ENCODE measurements at regions not wholly inside any gene's neighbourhood (a gene's known extent, or its start where the extent isn't known, plus 50 kb on each side); places are given as distances from the start of the nearest gene placed in this dataset.

DNA sequence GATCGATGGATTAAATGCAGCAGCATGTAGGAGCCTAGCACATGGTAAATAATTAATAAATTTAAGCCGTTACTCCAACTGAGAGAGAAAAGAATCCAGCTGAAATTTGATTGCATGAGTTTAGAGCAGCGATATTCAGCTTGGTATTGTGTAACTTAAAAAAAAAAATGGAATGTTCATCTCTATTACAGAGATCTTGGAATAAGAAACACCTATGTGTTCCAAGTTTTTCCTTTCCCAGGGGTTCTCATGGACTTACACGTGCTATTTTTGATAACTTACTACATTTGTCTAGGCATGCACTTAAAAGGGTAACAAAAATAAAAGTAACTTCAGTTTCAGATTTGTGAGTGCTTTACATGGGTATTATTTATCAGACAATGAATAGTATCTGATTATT, 122.8 kb downstream of the RASSF9 start:
- H3K27ac Mint-ChIP-seq: no peak overlapping the region
- ATAC-seq: no peak

DNA sequence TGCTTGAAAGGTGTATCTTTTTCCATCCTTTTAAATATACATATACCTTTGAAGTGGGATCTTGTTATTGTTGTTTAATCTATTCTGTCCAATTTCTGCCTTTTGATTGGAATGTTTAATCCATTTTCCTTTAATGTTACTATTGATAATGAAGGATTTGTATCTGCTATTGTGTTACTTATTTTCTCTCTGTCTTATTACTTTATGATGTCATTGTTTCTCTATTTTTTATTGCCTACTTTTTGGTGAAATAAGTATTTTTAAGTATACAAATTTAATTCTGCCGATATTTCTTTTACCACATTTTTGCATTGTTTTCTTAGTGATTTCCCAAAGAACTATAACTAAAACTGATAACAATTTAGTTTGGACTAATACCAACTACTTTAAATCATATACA, 121.8 kb downstream of the RASSF9 start:
- Mint-ChIP-seq H3K36me3 (ENCODE audit: low read depth) (no peaks in the 10 kb centered on the region), H3K27ac (no peak overlapping the region), H3K27me3 (no peaks in the 10 kb centered on the region), H3K4me1 (no peaks in the 10 kb centered on the region), H3K4me3 (no peak overlapping the region)
- no peak for DNase-seq
- H3K9me3 ChIP-seq (ENCODE audit: control insufficient read depth, low read length, poor library complexity, severe bottlenecking): no peaks in the 10 kb centered on the region
- no peak for ATAC-seq

More for the DNA sequence above, 122.8 kb downstream of the RASSF9 start:
- Mint-ChIP-seq H3K36me3 (ENCODE audit: low read depth) (no peaks in the 10 kb centered on the region), H3K27me3 (no peaks in the 10 kb centered on the region), H3K4me1 (no peaks in the 10 kb centered on the region), H3K4me3 (no peak overlapping the region)
- H3K9me3 ChIP-seq (ENCODE audit: control insufficient read depth, low read length, poor library complexity, severe bottlenecking): no peaks in the 10 kb centered on the region
- no peak for DNase-seq

DNA sequence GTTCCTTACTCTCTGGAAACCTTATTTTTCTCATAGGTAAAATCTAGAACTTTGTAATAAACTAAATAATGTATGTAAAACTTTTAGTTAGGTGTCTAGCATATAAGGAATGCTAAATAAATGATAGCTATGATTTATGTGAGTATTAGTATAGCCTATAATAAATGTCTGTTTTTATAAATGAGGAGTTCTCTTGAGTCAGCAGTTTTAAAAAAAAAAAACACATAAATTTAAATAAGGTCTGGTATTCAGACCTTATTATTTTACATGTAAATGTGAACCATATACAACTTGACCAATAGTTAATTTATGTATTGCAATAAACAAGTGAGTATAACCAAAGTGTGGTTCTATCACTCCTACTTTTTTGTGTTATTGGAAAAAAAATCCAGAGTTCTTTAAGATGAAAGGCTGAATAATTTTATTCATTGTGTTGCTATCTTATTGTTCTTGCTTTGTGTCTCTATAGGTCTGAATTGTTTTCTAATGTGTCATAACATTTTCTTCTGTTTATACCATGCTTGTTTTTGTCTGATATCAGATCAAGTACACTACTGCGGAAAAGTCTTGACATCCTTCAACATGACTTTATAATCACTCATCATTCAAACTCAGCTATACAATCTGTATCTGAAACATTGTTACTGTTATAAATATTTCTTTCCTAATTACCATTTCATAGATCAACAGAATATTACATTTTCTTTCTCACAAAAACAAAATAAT, 115.7 kb downstream of the RASSF9 start:
- Mint-ChIP-seq H3K27me3 (no peaks in the 10 kb centered on the region), H3K36me3 (ENCODE audit: low read depth) (no peaks in the 10 kb centered on the region), H3K4me1 (no peaks in the 10 kb centered on the region), H3K27ac (no peak overlapping the region), H3K4me3 (no peak overlapping the region)
- ATAC-seq (no peak), DNase-seq (no peak)
- H3K9me3 ChIP-seq (ENCODE audit: control insufficient read depth, low read length, poor library complexity, severe bottlenecking): no peaks in the 10 kb centered on the region

DNA sequence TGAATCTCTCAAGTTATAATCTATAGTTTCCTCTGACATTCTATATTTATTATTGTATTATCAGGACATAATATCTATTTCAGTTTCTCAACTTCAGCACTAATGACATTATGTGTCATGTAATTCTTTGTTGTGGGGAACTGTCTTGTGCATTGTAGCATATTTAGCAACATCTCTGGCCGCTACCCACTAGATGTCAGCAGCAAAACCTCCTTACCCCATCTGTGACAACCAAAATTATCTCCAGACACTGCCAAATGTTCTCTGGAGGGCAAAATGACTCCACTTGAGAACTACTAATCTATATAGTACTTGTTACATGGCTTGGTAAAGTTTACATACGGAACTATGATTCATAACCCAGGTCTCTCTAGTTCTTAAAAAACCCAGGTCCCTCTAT, 110.2 kb downstream of the RASSF9 start:
- no peaks in the 10 kb centered on the region for H3K4me1 Mint-ChIP-seq
- H3K27ac Mint-ChIP-seq: no peak overlapping the region
- no peaks in the 10 kb centered on the region for H3K9me3 ChIP-seq (ENCODE audit: control insufficient read depth, low read length, poor library complexity, severe bottlenecking)
- H3K27me3 Mint-ChIP-seq: no peaks in the 10 kb centered on the region
- no peak overlapping the region for H3K4me3 Mint-ChIP-seq
- ATAC-seq (no peak), DNase-seq (no peak)
- H3K36me3 Mint-ChIP-seq (ENCODE audit: low read depth): no peaks in the 10 kb centered on the region

DNA sequence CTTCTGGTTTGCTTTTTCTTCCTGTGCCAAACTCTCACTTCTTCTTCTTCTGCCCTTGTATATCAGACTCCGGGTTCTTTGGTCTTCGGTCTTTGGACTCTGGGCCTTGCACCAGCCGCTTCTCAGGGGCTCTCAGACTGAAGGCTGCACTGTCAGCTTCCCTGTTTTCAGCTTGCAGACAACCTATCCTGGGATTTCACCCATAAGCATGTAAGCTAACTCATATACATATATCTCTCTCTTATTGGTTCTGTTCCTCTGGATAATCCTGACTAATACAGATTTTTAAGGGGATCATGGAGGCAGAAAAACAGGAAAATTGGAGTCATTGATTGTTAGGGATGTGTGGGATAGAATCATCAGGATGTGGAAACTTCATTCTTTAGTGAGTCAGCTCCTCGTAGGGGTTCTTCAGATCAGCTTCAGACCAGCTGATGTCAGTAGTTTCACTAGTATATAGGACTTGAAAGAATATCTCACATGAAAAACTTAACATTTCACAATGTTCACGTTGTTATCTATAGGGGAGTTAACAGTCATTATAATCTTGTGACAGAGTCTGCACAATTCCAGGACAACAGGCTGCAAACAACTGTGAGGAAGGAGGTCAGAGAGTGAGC, 102.9 kb downstream of the RASSF9 start:
- Mint-ChIP-seq H3K4me3 (no peak overlapping the region), H3K27me3 (no peaks in the 10 kb centered on the region), H3K36me3 (ENCODE audit: low read depth) (no peaks in the 10 kb centered on the region), H3K4me1 (no peaks in the 10 kb centered on the region), H3K27ac (no peak overlapping the region)
- ATAC-seq (no peak), DNase-seq (no peak)
- no peaks in the 10 kb centered on the region for H3K9me3 ChIP-seq (ENCODE audit: control insufficient read depth, low read length, poor library complexity, severe bottlenecking)

DNA sequence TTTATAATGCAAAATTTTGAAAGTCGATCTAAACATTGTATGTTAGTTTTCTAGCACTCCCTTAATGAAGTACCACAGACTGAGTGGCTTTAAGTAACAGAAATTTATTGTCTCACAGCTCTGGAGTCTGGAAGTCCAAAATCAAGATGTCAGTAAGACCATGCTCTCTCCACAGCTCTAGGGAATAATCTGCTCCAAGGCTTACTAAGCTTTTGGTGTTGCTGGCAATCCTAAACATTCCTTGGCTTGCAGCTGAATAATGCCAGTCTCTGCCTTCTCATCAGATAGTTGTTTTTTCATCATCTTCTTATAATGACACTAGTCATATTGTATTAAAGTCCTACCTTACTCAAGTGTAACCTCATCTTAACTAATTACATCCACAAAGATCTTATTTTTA, 102.2 kb downstream of the RASSF9 start:
- DNase-seq: no peak
- Mint-ChIP-seq H3K36me3 (ENCODE audit: low read depth) (no peaks in the 10 kb centered on the region), H3K4me3 (no peak overlapping the region), H3K27me3 (no peaks in the 10 kb centered on the region), H3K27ac (no peak overlapping the region), H3K4me1 (no peaks in the 10 kb centered on the region)
- no peaks in the 10 kb centered on the region for H3K9me3 ChIP-seq (ENCODE audit: control insufficient read depth, low read length, poor library complexity, severe bottlenecking)
- no peak for ATAC-seq

DNA sequence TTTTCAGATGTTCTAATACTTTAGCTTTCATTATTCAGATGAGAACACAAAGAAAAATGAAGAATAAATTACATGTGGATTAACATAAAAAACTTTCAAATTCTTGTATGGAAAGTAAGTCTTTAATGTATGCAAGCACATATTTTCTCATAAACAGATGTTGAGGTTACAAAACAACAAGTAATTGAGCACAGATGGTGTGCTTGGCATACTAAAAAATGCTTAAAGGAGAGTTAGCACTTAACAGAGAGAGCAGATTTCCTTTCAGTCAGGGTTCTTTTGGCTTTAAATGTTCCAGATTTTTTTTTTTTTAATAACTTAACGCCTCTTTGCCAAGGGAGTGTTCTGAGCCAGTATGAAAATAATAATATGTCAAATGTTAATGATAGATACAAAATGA, 96.0 kb downstream of the RASSF9 start:
- no peaks in the 10 kb centered on the region for H3K9me3 ChIP-seq (ENCODE audit: control insufficient read depth, low read length, poor library complexity, severe bottlenecking)
- ATAC-seq (no peak), DNase-seq (no peak)
- no peak overlapping the region for H3K27ac Mint-ChIP-seq
- H3K4me1 Mint-ChIP-seq: no peaks in the 10 kb centered on the region
- no peaks in the 10 kb centered on the region for H3K36me3 Mint-ChIP-seq (ENCODE audit: low read depth)
- H3K4me3 Mint-ChIP-seq: no peak overlapping the region
- no peaks in the 10 kb centered on the region for H3K27me3 Mint-ChIP-seq

DNA sequence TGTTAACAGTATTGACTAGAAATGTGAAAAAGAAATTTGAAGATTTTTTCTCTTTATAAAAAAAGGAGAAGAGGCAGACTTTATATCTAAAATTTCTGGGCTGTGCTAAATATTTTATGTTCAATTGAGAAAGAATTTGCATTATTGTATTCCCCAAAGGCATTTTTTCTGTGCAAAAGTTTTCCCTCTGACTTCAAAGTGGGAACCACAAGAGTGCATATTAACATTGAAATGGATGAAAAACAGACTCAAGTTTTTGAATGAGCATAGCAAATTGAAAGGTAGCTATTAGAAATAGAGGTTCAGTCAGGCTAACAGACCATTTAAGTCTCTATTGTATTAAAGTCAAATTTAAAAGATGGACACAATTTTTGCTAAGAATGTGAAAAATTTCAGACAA, 95.2 kb downstream of the RASSF9 start:
- DNase-seq: no peak
- no peaks in the 10 kb centered on the region for H3K9me3 ChIP-seq (ENCODE audit: control insufficient read depth, low read length, poor library complexity, severe bottlenecking)
- H3K4me1 Mint-ChIP-seq: no peaks in the 10 kb centered on the region
- no peak overlapping the region for H3K27ac Mint-ChIP-seq
- no peak for ATAC-seq
- H3K36me3 Mint-ChIP-seq (ENCODE audit: low read depth): no peaks in the 10 kb centered on the region
- H3K4me3 Mint-ChIP-seq: no peak overlapping the region
- no peaks in the 10 kb centered on the region for H3K27me3 Mint-ChIP-seq

DNA sequence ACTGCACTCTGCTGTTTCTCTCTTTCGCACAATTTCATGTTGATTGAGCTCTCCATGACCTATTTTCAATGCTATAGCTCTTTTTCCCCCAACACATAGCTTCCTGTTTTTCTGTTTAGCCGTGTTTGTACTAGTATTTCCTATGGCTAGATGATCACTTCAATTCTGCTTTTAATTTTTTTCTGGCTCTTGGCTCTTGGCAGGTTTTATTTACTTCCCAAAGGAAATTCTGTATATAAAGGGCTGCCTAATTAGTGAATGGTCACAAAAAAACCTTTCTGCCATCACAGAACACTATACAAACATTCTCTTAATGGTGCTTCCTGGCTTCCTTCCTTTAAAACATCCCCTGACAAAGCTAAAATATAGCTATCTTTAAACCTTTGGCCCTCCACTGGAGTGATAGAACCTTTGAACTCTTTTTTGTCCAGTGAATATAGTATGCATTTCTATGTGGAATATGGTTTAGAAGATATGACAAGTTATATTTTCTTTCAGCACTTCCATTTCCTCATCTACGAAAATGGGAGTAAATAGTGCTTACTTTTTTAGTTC, 88.2 kb downstream of the RASSF9 start:
- ATAC-seq: no peak

More for the DNA sequence above, 88.2 kb downstream of the RASSF9 start:
- Mint-ChIP-seq H3K4me1 (no peaks in the 10 kb centered on the region), H3K4me3 (no peak overlapping the region), H3K27me3 (no peaks in the 10 kb centered on the region), H3K36me3 (ENCODE audit: low read depth) (no peaks in the 10 kb centered on the region), H3K27ac (no peak overlapping the region)
- DNase-seq: no peak
- no peaks in the 10 kb centered on the region for H3K9me3 ChIP-seq (ENCODE audit: control insufficient read depth, low read length, poor library complexity, severe bottlenecking)
